GM23248 (cell line): ENCODE measurements at regions not wholly inside any gene's neighbourhood (a gene's known extent, or its start where the extent isn't known, plus 50 kb on each side); places are given as distances from the start of the nearest gene placed in this dataset.

ENCODE experiments used
- EZH2 ChIP-seq: fragments of 200-600 bp; sonication (generic); IDR thresholded peaks from 2 replicates; pipeline ENCODE4 v1.6.1; 2018; ENCODE audit warnings: antibody characterized with exemption, mild to moderate bottlenecking; ENCODE audit not compliant: insufficient read depth, poor library complexity, severe bottlenecking
- EZH2phosphoT487 ChIP-seq: fragments of 200-600 bp; sonication (generic); IDR thresholded peaks from 2 replicates; pipeline ENCODE4 v1.6.1; 2018; ENCODE audit warnings: antibody characterized with exemption, moderate library complexity, mild to moderate bottlenecking, low read depth; ENCODE audit not compliant: insufficient read depth

GRCh38 chr1:115555446-115555845 lies 86.3 kb upstream of the VANGL1 start:
- no peak for TF ChIP-seq EZH2phosphoT487
- no peak for TF ChIP-seq EZH2
